HepG2 (cell line): ENCODE measurements at regions not wholly inside any gene's neighbourhood (a gene's known extent, or its start where the extent isn't known, plus 50 kb on each side); places are given as distances from the start of the nearest gene placed in this dataset.
A peak's percentile ranks its signal among the peaks of the same experiment; 100 is the strongest.

Experiments
- ADNP ChIP-seq: sonication (generic); formaldehyde crosslinking; IDR thresholded peaks from 2 replicates; pipeline ENCODE4 v1.4.0; 2020; ENCODE audit warnings: missing genetic modification reagents
- CSRNP1 ChIP-seq: sonication (generic); formaldehyde crosslinking; IDR thresholded peaks from 2 replicates; pipeline ENCODE4 v1.8.1; 2023; ENCODE audit warnings: mild to moderate bottlenecking, missing genetic modification reagents
- EED ChIP-seq: sonication (generic); formaldehyde crosslinking; IDR thresholded peaks from 2 replicates; pipeline ENCODE4 v1.5.0; 2020; ENCODE audit warnings: mild to moderate bottlenecking, missing genetic modification reagents
- EZH2 ChIP-seq: conservative IDR thresholded peaks from 2 replicates; pipeline ENCODE4 v1.6.1; 2012; ENCODE audit warnings: mild to moderate bottlenecking, low read depth, low read length, moderate library complexity
- KLF12 ChIP-seq: sonication (generic); formaldehyde crosslinking; IDR thresholded peaks from 2 replicates; pipeline ENCODE4 v1.4.0; 2020; ENCODE audit warnings: missing genetic modification reagents, borderline replicate concordance
- RCOR2 ChIP-seq: IDR thresholded peaks from 2 replicates; pipeline ENCODE4 v1.6.1; 2016; ENCODE audit warnings: missing biosample characterization, missing genetic modification reagents
- ZNF121 ChIP-seq: sonication (generic); formaldehyde crosslinking; IDR thresholded peaks from 2 replicates; pipeline ENCODE4 v1.5.0; 2020; ENCODE audit warnings: mild to moderate bottlenecking, missing genetic modification reagents
- ZNF329 ChIP-seq: sonication (generic); formaldehyde crosslinking; IDR thresholded peaks from 2 replicates; pipeline ENCODE4 v1.9.0; 2021; ENCODE audit warnings: low read depth, mild to moderate bottlenecking, missing genetic modification reagents
- ZNF34 ChIP-seq: sonication (generic); formaldehyde crosslinking; IDR thresholded peaks from 2 replicates; pipeline ENCODE4 v1.4.0; 2020; ENCODE audit warnings: mild to moderate bottlenecking, missing genetic modification reagents, borderline replicate concordance
- ZNF549 ChIP-seq: sonication (generic); formaldehyde crosslinking; IDR thresholded peaks from 2 replicates; pipeline ENCODE4 v1.5.0; 2020; ENCODE audit warnings: missing genetic modification reagents
- ZNF773 ChIP-seq: sonication (generic); formaldehyde crosslinking; IDR thresholded peaks from 2 replicates; pipeline ENCODE4 v1.4.0; 2020; ENCODE audit warnings: missing genetic modification reagents, borderline replicate concordance
- TF ChIP-seq, protein P1 (sequence below): IDR thresholded peaks from 2 replicates; pipeline ENCODE4 v1.6.1; 2018; ENCODE audit warnings: missing genetic modification reagents
- TF ChIP-seq, protein P2 (sequence below): sonication (generic); formaldehyde crosslinking; IDR thresholded peaks from 2 replicates; pipeline ENCODE4 v1.4.0; 2020; ENCODE audit warnings: missing genetic modification reagents, borderline replicate concordance
- TF ChIP-seq, protein P3 (sequence below): sonication (generic); formaldehyde crosslinking; IDR thresholded peaks from 2 replicates; pipeline ENCODE4 v1.9.0; 2021; ENCODE audit warnings: mild to moderate bottlenecking, missing genetic modification reagents

DNA sequence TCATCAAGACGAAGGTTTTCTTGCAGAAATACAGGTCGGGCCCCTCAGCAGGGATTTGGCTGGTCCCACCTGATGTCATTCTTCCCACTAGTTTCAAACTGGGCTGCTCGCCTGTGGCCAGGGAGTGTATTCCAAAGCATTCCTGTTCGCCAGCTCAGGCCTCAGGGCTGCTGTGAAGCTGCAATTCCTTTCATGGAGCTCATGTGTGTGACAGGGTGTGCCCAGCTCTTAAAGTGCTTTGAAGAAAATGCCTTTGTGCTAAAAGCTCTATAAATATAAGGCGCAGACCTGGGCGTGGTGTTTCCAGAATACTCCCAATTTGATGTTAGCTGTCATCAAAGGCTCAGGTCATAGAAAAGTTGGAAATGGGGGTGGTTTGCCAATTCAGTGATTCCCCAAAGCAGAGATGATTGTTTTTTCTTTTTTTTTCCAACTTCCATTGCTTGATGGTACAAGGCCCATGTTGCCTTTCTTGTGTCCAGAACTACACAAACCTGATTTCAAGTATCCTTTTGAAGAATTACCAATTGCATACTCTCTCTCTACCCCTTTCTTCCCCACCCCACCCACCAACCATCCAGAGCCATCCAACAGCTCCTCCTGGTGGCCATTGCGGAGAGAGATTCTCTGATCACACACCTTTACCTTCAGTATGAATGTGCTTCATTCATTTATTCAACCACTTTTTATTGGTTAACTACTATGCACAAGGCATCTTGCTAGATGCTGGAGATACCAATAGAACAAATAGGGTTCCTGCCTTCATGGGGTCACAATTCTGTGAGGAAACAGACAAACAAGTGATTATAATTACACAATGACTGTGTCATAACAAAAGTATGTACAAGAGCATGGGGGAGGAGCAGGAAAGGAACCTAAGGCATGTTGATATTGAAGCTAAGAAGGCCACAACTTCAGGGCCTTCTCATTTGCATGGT lies 297.3 kb upstream of the LYZL1 start (continued):
- TF ChIP-seq, protein P1, sequence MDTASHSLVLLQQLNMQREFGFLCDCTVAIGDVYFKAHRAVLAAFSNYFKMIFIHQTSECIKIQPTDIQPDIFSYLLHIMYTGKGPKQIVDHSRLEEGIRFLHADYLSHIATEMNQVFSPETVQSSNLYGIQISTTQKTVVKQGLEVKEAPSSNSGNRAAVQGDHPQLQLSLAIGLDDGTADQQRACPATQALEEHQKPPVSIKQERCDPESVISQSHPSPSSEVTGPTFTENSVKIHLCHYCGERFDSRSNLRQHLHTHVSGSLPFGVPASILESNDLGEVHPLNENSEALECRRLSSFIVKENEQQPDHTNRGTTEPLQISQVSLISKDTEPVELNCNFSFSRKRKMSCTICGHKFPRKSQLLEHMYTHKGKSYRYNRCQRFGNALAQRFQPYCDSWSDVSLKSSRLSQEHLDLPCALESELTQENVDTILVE (CRISPR knock-in tag): peak; percentile 38; the same call in 1 of the 2 replicates
- no peak for TF ChIP-seq ZNF549
- no peak for TF ChIP-seq ZNF34 (CRISPR knock-in tag)
- no peak for TF ChIP-seq RCOR2 (CRISPR knock-in tag)
- no peak for TF ChIP-seq ADNP (CRISPR knock-in tag)
- TF ChIP-seq, protein P2, sequence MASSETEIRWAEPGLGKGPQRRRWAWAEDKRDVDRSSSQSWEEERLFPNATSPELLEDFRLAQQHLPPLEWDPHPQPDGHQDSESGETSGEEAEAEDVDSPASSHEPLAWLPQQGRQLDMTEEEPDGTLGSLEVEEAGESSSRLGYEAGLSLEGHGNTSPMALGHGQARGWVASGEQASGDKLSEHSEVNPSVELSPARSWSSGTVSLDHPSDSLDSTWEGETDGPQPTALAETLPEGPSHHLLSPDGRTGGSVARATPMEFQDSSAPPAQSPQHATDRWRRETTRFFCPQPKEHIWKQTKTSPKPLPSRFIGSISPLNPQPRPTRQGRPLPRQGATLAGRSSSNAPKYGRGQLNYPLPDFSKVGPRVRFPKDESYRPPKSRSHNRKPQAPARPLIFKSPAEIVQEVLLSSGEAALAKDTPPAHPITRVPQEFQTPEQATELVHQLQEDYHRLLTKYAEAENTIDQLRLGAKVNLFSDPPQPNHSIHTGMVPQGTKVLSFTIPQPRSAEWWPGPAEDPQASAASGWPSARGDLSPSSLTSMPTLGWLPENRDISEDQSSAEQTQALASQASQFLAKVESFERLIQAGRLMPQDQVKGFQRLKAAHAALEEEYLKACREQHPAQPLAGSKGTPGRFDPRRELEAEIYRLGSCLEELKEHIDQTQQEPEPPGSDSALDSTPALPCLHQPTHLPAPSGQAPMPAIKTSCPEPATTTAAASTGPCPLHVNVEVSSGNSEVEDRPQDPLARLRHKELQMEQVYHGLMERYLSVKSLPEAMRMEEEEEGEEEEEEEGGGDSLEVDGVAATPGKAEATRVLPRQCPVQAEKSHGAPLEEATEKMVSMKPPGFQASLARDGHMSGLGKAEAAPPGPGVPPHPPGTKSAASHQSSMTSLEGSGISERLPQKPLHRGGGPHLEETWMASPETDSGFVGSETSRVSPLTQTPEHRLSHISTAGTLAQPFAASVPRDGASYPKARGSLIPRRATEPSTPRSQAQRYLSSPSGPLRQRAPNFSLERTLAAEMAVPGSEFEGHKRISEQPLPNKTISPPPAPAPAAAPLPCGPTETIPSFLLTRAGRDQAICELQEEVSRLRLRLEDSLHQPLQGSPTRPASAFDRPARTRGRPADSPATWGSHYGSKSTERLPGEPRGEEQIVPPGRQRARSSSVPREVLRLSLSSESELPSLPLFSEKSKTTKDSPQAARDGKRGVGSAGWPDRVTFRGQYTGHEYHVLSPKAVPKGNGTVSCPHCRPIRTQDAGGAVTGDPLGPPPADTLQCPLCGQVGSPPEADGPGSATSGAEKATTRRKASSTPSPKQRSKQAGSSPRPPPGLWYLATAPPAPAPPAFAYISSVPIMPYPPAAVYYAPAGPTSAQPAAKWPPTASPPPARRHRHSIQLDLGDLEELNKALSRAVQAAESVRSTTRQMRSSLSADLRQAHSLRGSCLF (CRISPR knock-in tag): no peak
- TF ChIP-seq ZNF773 (CRISPR knock-in tag): no peak
- no peak for TF ChIP-seq EED (CRISPR knock-in tag)
- TF ChIP-seq EZH2: no peak
- no peak for TF ChIP-seq CSRNP1 (CRISPR knock-in tag)
- TF ChIP-seq ZNF329 (CRISPR knock-in tag): no peak
- TF ChIP-seq, protein P3, sequence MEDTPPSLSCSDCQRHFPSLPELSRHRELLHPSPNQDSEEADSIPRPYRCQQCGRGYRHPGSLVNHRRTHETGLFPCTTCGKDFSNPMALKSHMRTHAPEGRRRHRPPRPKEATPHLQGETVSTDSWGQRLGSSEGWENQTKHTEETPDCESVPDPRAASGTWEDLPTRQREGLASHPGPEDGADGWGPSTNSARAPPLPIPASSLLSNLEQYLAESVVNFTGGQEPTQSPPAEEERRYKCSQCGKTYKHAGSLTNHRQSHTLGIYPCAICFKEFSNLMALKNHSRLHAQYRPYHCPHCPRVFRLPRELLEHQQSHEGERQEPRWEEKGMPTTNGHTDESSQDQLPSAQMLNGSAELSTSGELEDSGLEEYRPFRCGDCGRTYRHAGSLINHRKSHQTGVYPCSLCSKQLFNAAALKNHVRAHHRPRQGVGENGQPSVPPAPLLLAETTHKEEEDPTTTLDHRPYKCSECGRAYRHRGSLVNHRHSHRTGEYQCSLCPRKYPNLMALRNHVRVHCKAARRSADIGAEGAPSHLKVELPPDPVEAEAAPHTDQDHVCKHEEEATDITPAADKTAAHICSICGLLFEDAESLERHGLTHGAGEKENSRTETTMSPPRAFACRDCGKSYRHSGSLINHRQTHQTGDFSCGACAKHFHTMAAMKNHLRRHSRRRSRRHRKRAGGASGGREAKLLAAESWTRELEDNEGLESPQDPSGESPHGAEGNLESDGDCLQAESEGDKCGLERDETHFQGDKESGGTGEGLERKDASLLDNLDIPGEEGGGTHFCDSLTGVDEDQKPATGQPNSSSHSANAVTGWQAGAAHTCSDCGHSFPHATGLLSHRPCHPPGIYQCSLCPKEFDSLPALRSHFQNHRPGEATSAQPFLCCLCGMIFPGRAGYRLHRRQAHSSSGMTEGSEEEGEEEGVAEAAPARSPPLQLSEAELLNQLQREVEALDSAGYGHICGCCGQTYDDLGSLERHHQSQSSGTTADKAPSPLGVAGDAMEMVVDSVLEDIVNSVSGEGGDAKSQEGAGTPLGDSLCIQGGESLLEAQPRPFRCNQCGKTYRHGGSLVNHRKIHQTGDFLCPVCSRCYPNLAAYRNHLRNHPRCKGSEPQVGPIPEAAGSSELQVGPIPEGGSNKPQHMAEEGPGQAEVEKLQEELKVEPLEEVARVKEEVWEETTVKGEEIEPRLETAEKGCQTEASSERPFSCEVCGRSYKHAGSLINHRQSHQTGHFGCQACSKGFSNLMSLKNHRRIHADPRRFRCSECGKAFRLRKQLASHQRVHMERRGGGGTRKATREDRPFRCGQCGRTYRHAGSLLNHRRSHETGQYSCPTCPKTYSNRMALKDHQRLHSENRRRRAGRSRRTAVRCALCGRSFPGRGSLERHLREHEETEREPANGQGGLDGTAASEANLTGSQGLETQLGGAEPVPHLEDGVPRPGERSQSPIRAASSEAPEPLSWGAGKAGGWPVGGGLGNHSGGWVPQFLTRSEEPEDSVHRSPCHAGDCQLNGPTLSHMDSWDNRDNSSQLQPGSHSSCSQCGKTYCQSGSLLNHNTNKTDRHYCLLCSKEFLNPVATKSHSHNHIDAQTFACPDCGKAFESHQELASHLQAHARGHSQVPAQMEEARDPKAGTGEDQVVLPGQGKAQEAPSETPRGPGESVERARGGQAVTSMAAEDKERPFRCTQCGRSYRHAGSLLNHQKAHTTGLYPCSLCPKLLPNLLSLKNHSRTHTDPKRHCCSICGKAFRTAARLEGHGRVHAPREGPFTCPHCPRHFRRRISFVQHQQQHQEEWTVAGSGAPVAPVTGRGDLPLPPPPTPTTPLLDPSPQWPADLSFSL (CRISPR knock-in tag): no peak
- TF ChIP-seq ZNF121 (CRISPR knock-in tag): no peak
- peak; percentile 35; the same call in 1 of the 2 replicates for TF ChIP-seq KLF12 (CRISPR knock-in tag)
